GM23338 (cell line): ENCODE measurements at regions not wholly inside any gene's neighbourhood (a gene's known extent, or its start where the extent isn't known, plus 50 kb on each side); places are given as distances from the start of the nearest gene placed in this dataset.

ENCODE experiments used
- ATAC-seq: fragments of 200-7000 bp; cut with Tn5 transposase; 3 replicates; pipeline ENCODE4 v1.9.1; 2020
- DNase-seq: peaks from one replicate; pipeline ENCODE4 v3.0.0-alpha.2; 2015; ENCODE audit warnings: low spot score
- H2AFZ ChIP-seq: fragments of 200-600 bp; sonication (generic); 2 replicates; pipeline ENCODE4 v1.8.0; 2016; ENCODE audit warnings: antibody characterized with exemption, mild to moderate bottlenecking, moderate library complexity
- H3F3A ChIP-seq: fragments of 200-600 bp; sonication (generic); replicated peaks from 2 replicates; pipeline ENCODE4 v1.8.0; 2017; ENCODE audit warnings: antibody characterized with exemption, mixed run types, low read depth
- H3K27ac ChIP-seq: fragments of 200-600 bp; sonication (generic); 2 replicates; pipeline ENCODE4 v1.6.1; 2016; ENCODE audit warnings: low read depth
- H3K27me3 ChIP-seq: fragments of 200-600 bp; sonication (generic); 2 replicates; pipeline ENCODE4 v1.8.0; 2016; ENCODE audit warnings: mild to moderate bottlenecking, mixed run types, moderate library complexity; ENCODE audit not compliant: insufficient read depth
- H3K36me3 ChIP-seq: fragments of 200-600 bp; sonication (generic); 2 replicates; pipeline ENCODE4 v1.8.0; 2016; ENCODE audit warnings: mild to moderate bottlenecking; ENCODE audit not compliant: insufficient read depth
- H3K4me1 ChIP-seq: fragments of 200-600 bp; sonication (generic); 2 replicates; pipeline ENCODE4 v1.8.0; 2016; ENCODE audit warnings: mild to moderate bottlenecking, moderate library complexity; ENCODE audit not compliant: insufficient read depth
- H3K4me2 ChIP-seq: fragments of 200-600 bp; sonication (generic); 2 replicates; pipeline ENCODE4 v1.7.1; 2017; ENCODE audit warnings: mixed run types
- H3K4me3 ChIP-seq: fragments of 200-600 bp; sonication (generic); 2 replicates; pipeline ENCODE4 v1.6.1; 2016; ENCODE audit warnings: mixed run types
- H3K79me2 ChIP-seq: fragments of 200-600 bp; sonication (generic); replicated peaks from 2 replicates; pipeline ENCODE4 v1.8.0; 2017; ENCODE audit warnings: mild to moderate bottlenecking; ENCODE audit not compliant: insufficient read depth
- H3K9me2 ChIP-seq: fragments of 200-600 bp; sonication (generic); 2 replicates; pipeline ENCODE4 v1.8.0; 2017; ENCODE audit not compliant: insufficient read depth
- H4K20me1 ChIP-seq: fragments of 200-600 bp; sonication (generic); replicated peaks from 2 replicates; pipeline ENCODE4 v1.8.0; 2017; ENCODE audit warnings: mild to moderate bottlenecking; ENCODE audit not compliant: insufficient read depth
- H3K27ac Mint-ChIP-seq: 2 replicates; pipeline ENCODE4 v1.8.0; 2020; ENCODE audit warnings: inconsistent platforms, mild to moderate bottlenecking, moderate library complexity, mixed read lengths
- H3K27me3 Mint-ChIP-seq: 3 replicates; pipeline ENCODE4 v1.8.0; 2022; ENCODE audit warnings: low read depth, mild to moderate bottlenecking, moderate library complexity, mixed read lengths, inconsistent platforms; ENCODE audit not compliant: insufficient read depth, poor library complexity
- H3K36me3 Mint-ChIP-seq: 3 replicates; pipeline ENCODE4 v1.8.0; 2021; ENCODE audit warnings: low read depth, mild to moderate bottlenecking, inconsistent platforms, moderate library complexity, mixed read lengths
- H3K4me1 Mint-ChIP-seq: 3 replicates; pipeline ENCODE4 v1.8.0; 2020; ENCODE audit warnings: mild to moderate bottlenecking, inconsistent platforms, mixed read lengths
- H3K4me3 Mint-ChIP-seq: 3 replicates; pipeline ENCODE4 v1.8.0; 2021; ENCODE audit warnings: moderate library complexity, mild to moderate bottlenecking, inconsistent platforms, mixed read lengths
- H3K9me3 Mint-ChIP-seq: 3 replicates; pipeline ENCODE4 v1.8.0; 2020; ENCODE audit warnings: moderate library complexity, mild to moderate bottlenecking, inconsistent platforms, mixed read lengths
- CREB1 ChIP-seq: fragments of 250-450 bp; sonication (Bioruptor Pico); IDR thresholded peaks from 2 replicates; pipeline ENCODE4 v1.5.0; 2020; ENCODE audit warnings: low read depth, mild to moderate bottlenecking, moderate library complexity
- CTCF ChIP-seq, 2 experiments: fragments of 200-600 bp in 1 of 2; sonication (generic) in 1 of 2; conservative IDR thresholded peaks; 2 replicates each; pipeline versions ENCODE4 v1.5.1 to v1.6.1; 2016 to 2017; ENCODE audit warnings: antibody characterized with exemption in 2 of 2, low read depth in 2 of 2, mild to moderate bottlenecking in 2 of 2, moderate library complexity in 1 of 2
- ETS1 ChIP-seq: IDR thresholded peaks from 2 replicates; pipeline ENCODE4 v1.6.1; 2016; ENCODE audit warnings: antibody characterized with exemption
- EZH2 ChIP-seq: fragments of 200-600 bp; sonication (generic); IDR thresholded peaks from one replicate; pipeline ENCODE4 v1.8.0; 2017; ENCODE audit warnings: antibody characterized with exemption, mild to moderate bottlenecking, low read depth; ENCODE audit not compliant: unreplicated experiment
- EZH2phosphoT487 ChIP-seq: fragments of 200-600 bp; sonication (generic); IDR thresholded peaks from one replicate; pipeline ENCODE4 v1.8.1; 2018; ENCODE audit warnings: antibody characterized with exemption; ENCODE audit not compliant: unreplicated experiment
- JUNB ChIP-seq: IDR thresholded peaks from one replicate; pipeline ENCODE4 v1.6.1; 2016; ENCODE audit warnings: antibody characterized with exemption; ENCODE audit not compliant: unreplicated experiment
- NANOG ChIP-seq: IDR thresholded peaks from 2 replicates; pipeline ENCODE4 v1.6.1; 2016; ENCODE audit warnings: antibody characterized with exemption, borderline replicate concordance
- REST ChIP-seq: IDR thresholded peaks from one replicate; pipeline ENCODE4 v1.6.1; 2018; ENCODE audit warnings: antibody characterized with exemption; ENCODE audit not compliant: unreplicated experiment
- STAT1 ChIP-seq: IDR thresholded peaks from one replicate; pipeline ENCODE4 v1.6.1; 2016; ENCODE audit warnings: antibody characterized with exemption; ENCODE audit not compliant: unreplicated experiment
- ZNF114 ChIP-seq: fragments of 250-450 bp; sonication (Bioruptor Pico); IDR thresholded peaks from 2 replicates; pipeline ENCODE4 v1.5.0; 2020; ENCODE audit warnings: mild to moderate bottlenecking, moderate library complexity
- ZNF331 ChIP-seq: fragments of 250-450 bp; sonication (Bioruptor Pico); IDR thresholded peaks from 2 replicates; pipeline ENCODE4 v1.5.0; 2020; ENCODE audit warnings: low read depth, mild to moderate bottlenecking, moderate library complexity
- ZNF462 ChIP-seq: fragments of 250-450 bp; sonication (Bioruptor Pico); IDR thresholded peaks from 2 replicates; pipeline ENCODE4 v1.5.0; 2020; ENCODE audit warnings: mild to moderate bottlenecking, moderate library complexity

- H3K4me3 Mint-ChIP-seq: no peak overlapping the region
- no peak for ATAC-seq
These were observed 158.8 kb downstream of the MACROH2A1 start for GRCh38 chr5:135240283-135240633.

More at GRCh38 chr5:135240283-135240633, 158.8 kb downstream of the MACROH2A1 start:
- Histone ChIP-seq H3F3A (no peaks in the 10 kb centered on the region), H3K36me3 (no peaks in the 10 kb centered on the region), H3K4me1 (no peaks in the 10 kb centered on the region; the same call in 1 of the 2 replicates), H3K27ac (no peak overlapping the region), H2AFZ (no peak overlapping the region), H4K20me1 (no peaks in the 10 kb centered on the region), H3K9me2 (no peaks in the 10 kb centered on the region), H3K4me3 (no peak overlapping the region), H3K79me2 (no peaks in the 10 kb centered on the region), H3K27me3 (no peaks in the 10 kb centered on the region), H3K4me2 (no peak overlapping the region)
- H3K27ac Mint-ChIP-seq: no peak overlapping the region
- TF ChIP-seq CTCF (conservative IDR thresholded peaks at IDR 0.05; ENCODE audit: low read depth in 2 of 2) (no peak), REST (no peak), ZNF114 (no peak), JUNB (no peak), STAT1 (no peak), ZNF331 (no peak), EZH2 (no peak), ETS1 (no peak), NANOG (no peak), CREB1 (CRISPR knock-in tag) (no peak), EZH2phosphoT487 (no peak), ZNF462 (no peak)
- peaks cover 15% of the 10 kb centered on the region for H3K27me3 Mint-ChIP-seq
- no peaks in the 10 kb centered on the region; the same call in 2 of the 3 replicates for H3K36me3 Mint-ChIP-seq
- peaks cover 10% of the 10 kb centered on the region for H3K4me1 Mint-ChIP-seq
- H3K9me3 Mint-ChIP-seq: no peaks in the 10 kb centered on the region
- DNase-seq: no peak
